Loucy (cell line): ENCODE measurements at regions not wholly inside any gene's neighbourhood (a gene's known extent, or its start where the extent isn't known, plus 50 kb on each side); places are given as distances from the start of the nearest gene placed in this dataset.

Experiments used
- H2AFZ ChIP-seq: fragments of 200-600 bp; sonication (generic); 2 replicates; pipeline ENCODE4 v1.6.0; 2016; ENCODE audit warnings: antibody characterized with exemption, mild to moderate bottlenecking, low read length, moderate library complexity
- H3F3A ChIP-seq: fragments of 200-600 bp; 2 replicates; pipeline ENCODE4 v1.6.0; 2016; ENCODE audit warnings: antibody characterized with exemption, low read depth, mild to moderate bottlenecking
- H3K27me3 ChIP-seq: fragments of 200-600 bp; sonication (generic); 2 replicates; pipeline ENCODE4 v1.6.1; 2014; ENCODE audit warnings: low read length, mild to moderate bottlenecking; ENCODE audit not compliant: insufficient read depth, poor library complexity, severe bottlenecking
- H3K36me3 ChIP-seq: fragments of 200-600 bp; sonication (generic); 2 replicates; pipeline ENCODE4 v1.6.1; 2016; ENCODE audit warnings: low read length; ENCODE audit not compliant: insufficient read depth
- H3K4me1 ChIP-seq: fragments of 200-600 bp; sonication (generic); 2 replicates; pipeline ENCODE4 v1.5.1; 2014; ENCODE audit warnings: low read length, mild to moderate bottlenecking; ENCODE audit not compliant: insufficient read depth, poor library complexity, severe bottlenecking
- H3K4me2 ChIP-seq: fragments of 200-600 bp; sonication (generic); 2 replicates; pipeline ENCODE4 v1.6.0; 2014; ENCODE audit warnings: antibody characterized with exemption, low read length, low read depth, mild to moderate bottlenecking; ENCODE audit not compliant: poor library complexity, severe bottlenecking
- H3K4me3 ChIP-seq: fragments of 200-600 bp; sonication (generic); 2 replicates; pipeline ENCODE4 v1.5.1; 2014; ENCODE audit warnings: low read length, mild to moderate bottlenecking, mixed read lengths; ENCODE audit not compliant: poor library complexity, severe bottlenecking
- H3K79me2 ChIP-seq: fragments of 200-600 bp; sonication (generic); 2 replicates; pipeline ENCODE4 v1.6.1; 2014; ENCODE audit warnings: low read length; ENCODE audit not compliant: insufficient read depth
- H3K9ac ChIP-seq: fragments of 200-600 bp; sonication (generic); 2 replicates; pipeline ENCODE4 v1.6.0; 2014; ENCODE audit warnings: mild to moderate bottlenecking, low read depth, low read length, moderate library complexity; ENCODE audit not compliant: poor library complexity, severe bottlenecking
- H3K9me2 ChIP-seq: fragments of 200-600 bp; sonication (generic); replicated peaks from 2 replicates; pipeline ENCODE4 v1.6.1; 2016; ENCODE audit warnings: low read depth, low read length, mixed read lengths
- H3K9me3 ChIP-seq: fragments of 200-600 bp; sonication (generic); 2 replicates; pipeline ENCODE4 v1.6.1; 2014; ENCODE audit warnings: mild to moderate bottlenecking, antibody characterized with exemption, low read length, low read depth; ENCODE audit not compliant: insufficient read depth
- H4K20me1 ChIP-seq: fragments of 200-600 bp; sonication (generic); 2 replicates; pipeline ENCODE4 v1.6.0; 2014; ENCODE audit warnings: antibody characterized with exemption, low read length, mild to moderate bottlenecking; ENCODE audit not compliant: insufficient read depth, poor library complexity, severe bottlenecking
- EZH2phosphoT487 ChIP-seq: fragments of 200-600 bp; IDR thresholded peaks from 2 replicates; pipeline ENCODE4 v1.6.1; 2018; ENCODE audit warnings: antibody characterized with exemption, mild to moderate bottlenecking, moderate library complexity, borderline replicate concordance
- TF ChIP-seq, protein P1 (sequence below): fragments of 200-600 bp; sonication (generic); conservative IDR thresholded peaks from 2 replicates; pipeline ENCODE4 v1.5.1; 2014; ENCODE audit warnings: mild to moderate bottlenecking, antibody characterized with exemption, low read length

DNA sequence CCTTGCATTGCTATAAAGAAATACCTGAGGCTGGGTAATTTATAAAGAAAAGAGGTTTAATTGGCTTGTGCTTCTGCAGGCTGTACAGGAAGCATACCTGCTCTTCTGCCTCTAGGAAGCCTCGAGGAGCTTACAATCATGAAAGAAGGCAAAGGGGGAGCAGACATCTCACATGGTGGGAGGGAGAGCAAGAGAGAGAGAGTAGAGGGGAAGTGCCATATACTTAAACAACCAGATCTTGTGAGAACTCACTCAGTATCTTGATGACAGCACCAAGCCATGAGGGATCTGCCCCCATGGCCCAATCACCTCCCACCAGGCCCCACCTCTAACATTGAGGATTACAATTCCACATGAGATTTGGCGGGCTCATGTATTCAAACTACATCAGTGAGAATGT, 79.1 kb upstream of the HECW1 start:
- no peaks in the 10 kb centered on the region for H3K9me2 ChIP-seq
- H3F3A ChIP-seq, result no peaks in the 10 kb centered on the region
- no peak overlapping the region for H2AFZ ChIP-seq
- TF ChIP-seq EZH2phosphoT487, result no peak
- TF ChIP-seq, protein P1, sequence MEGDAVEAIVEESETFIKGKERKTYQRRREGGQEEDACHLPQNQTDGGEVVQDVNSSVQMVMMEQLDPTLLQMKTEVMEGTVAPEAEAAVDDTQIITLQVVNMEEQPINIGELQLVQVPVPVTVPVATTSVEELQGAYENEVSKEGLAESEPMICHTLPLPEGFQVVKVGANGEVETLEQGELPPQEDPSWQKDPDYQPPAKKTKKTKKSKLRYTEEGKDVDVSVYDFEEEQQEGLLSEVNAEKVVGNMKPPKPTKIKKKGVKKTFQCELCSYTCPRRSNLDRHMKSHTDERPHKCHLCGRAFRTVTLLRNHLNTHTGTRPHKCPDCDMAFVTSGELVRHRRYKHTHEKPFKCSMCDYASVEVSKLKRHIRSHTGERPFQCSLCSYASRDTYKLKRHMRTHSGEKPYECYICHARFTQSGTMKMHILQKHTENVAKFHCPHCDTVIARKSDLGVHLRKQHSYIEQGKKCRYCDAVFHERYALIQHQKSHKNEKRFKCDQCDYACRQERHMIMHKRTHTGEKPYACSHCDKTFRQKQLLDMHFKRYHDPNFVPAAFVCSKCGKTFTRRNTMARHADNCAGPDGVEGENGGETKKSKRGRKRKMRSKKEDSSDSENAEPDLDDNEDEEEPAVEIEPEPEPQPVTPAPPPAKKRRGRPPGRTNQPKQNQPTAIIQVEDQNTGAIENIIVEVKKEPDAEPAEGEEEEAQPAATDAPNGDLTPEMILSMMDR, result no peak
- H3K9ac ChIP-seq, result no peak overlapping the region
- no peak overlapping the region for H3K4me2 ChIP-seq
- H3K4me1 ChIP-seq, result no peaks in the 10 kb centered on the region
- no peaks in the 10 kb centered on the region for H3K27me3 ChIP-seq
- H3K4me3 ChIP-seq, result no peak overlapping the region
- no peaks in the 10 kb centered on the region for H4K20me1 ChIP-seq
- no peaks in the 10 kb centered on the region for H3K36me3 ChIP-seq
- H3K9me3 ChIP-seq, result no peaks in the 10 kb centered on the region
- H3K79me2 ChIP-seq, result no peaks in the 10 kb centered on the region

DNA sequence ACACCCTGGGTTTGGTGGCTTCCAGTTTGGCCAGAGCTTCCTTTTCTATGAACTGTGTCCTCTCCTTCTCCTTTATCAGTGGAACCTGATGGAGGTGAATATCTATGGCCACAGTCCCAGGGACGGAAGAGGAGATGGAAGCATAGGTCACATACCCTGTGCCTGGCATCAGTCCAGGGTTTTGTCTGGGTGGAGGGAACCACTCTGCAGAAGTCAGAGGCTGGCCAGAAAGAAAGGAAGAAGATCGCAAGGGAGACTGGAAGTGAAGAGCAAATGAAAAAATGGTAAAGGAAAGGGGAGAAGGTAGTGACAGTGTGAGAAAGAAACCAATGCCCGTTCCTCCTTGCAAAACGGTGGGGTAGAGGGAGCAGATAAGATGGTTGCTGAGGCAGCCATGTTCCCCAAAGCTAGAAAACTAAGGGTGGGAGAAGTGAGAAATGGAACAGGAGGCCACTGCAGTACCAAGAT, 77.9 kb upstream of the HECW1 start:
- Histone ChIP-seq H3K36me3 (no peaks in the 10 kb centered on the region), H3K4me1 (no peaks in the 10 kb centered on the region), H3K9me3 (no peaks in the 10 kb centered on the region), H3K4me3 (no peak overlapping the region), H3K9ac (no peak overlapping the region), H2AFZ (no peak overlapping the region), H3K4me2 (no peak overlapping the region), H3K27me3 (no peaks in the 10 kb centered on the region), H3K9me2 (no peaks in the 10 kb centered on the region), H4K20me1 (no peaks in the 10 kb centered on the region), H3K79me2 (no peaks in the 10 kb centered on the region), H3F3A (no peaks in the 10 kb centered on the region)
- TF ChIP-seq, protein P1, result no peak
- TF ChIP-seq EZH2phosphoT487, result no peak

DNA sequence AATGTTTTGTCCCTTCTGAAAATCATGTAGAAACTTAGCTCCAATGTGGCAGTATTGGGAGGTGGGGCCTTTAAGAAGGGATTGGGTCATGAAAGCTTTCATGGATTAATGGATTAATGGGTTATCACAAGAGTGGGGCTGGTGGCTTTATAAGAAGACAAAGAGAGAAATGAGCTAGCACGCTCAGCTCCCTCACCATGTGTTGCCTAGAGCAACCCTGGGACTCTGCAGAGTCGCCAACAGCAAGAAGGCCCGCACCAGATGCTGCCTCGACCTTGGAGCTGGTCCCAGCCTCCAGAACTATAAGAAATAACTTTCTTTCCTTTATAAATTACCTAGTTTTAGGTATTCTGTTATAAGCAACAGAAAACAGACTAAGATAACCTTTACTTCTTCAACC, 74.9 kb upstream of the HECW1 start:
- Histone ChIP-seq H3K9me2 (no peaks in the 10 kb centered on the region), H3K36me3 (no peaks in the 10 kb centered on the region), H3K9ac (no peak overlapping the region), H3K27me3 (no peaks in the 10 kb centered on the region), H3K4me2 (no peak overlapping the region), H3K79me2 (no peaks in the 10 kb centered on the region), H2AFZ (no peak overlapping the region), H4K20me1 (no peaks in the 10 kb centered on the region), H3F3A (no peaks in the 10 kb centered on the region), H3K9me3 (no peaks in the 10 kb centered on the region), H3K4me3 (no peak overlapping the region), H3K4me1 (no peaks in the 10 kb centered on the region)
- TF ChIP-seq, protein P1, result no peak
- TF ChIP-seq EZH2phosphoT487, result no peak
